ENCODE measurements at regions not wholly inside any gene's neighbourhood (a gene's known extent, or its start where the extent isn't known, plus 50 kb on each side); places are given as distances from the start of the nearest gene placed in this dataset.

GRCh38 chr15:47362118-47362905 lies 355.0 kb upstream of the SEMA6D start:
- Mint-ChIP-seq H3K27me3 (no peaks in the 10 kb centered on the region), H3K9me3 (ENCODE audit: insufficient read depth) (no peaks in the 10 kb centered on the region), H3K4me1 (no peaks in the 10 kb centered on the region), H3K27ac (no peak overlapping the region), H3K4me3 (no peak overlapping the region)
- intact Hi-C loops (cut with micrococcal nuclease), result no loop called here
- ATAC-seq (ENCODE audit: low read depth), result no peak
- peaks cover 0 to 4% (median 0%) of the 10 kb centered on the region in 3 donors for H3K9me3 ChIP-seq (ENCODE audit: control extremely low read depth in 1 of 3, control insufficient read depth in 2 of 3, insufficient read depth in 1 of 3, low read length in 2 of 3)
- no peak for DNase-seq
- H3K27ac ChIP-seq (ENCODE audit: low read length in 2 of 2), result no peak overlapping the region
- H3K36me3 ChIP-seq (replicated peaks in 1 of 2; ENCODE audit: control extremely low read depth in 1 of 2, control insufficient read depth in 1 of 2, extremely low read depth in 1 of 2, insufficient read depth in 2 of 2, low read length in 1 of 2), result no peaks in the 10 kb centered on the region
- TF ChIP-seq EZH2 (IDR thresholded peaks at IDR 0.05; ENCODE audit: borderline replicate concordance, insufficient read depth, low read depth, low read length, poor library complexity, severe bottlenecking), result no peak
- ChIA-PET CTCF (no interaction called here), POLR2A (no interaction called here)
- no peaks in the 10 kb centered on the region for H3K27me3 ChIP-seq (replicated peaks in 1 of 4; ENCODE audit: control extremely low read depth in 1 of 4, control insufficient read depth in 3 of 4, insufficient read depth in 4 of 4, low read length in 3 of 4)
- no peak overlapping the region for H3K9ac ChIP-seq (ENCODE audit: low read length)
- H3K4me2 ChIP-seq (replicated peaks; ENCODE audit: low read depth, low read length, poor library complexity, severe bottlenecking), result no peak overlapping the region
- no peaks in the 10 kb centered on the region for H3K4me1 ChIP-seq (ENCODE audit: control insufficient read depth in 2 of 2, insufficient read depth in 2 of 2, low read length in 2 of 2)
- no peak overlapping the region for H3K4me3 ChIP-seq (ENCODE audit: control extremely low read depth in 1 of 5, extremely low read depth in 1 of 5, insufficient read depth in 1 of 5, low read depth in 2 of 5, low read length in 4 of 5)
- 70% methylated on average over 4 of the region's 8 CpGs for WGBS (ENCODE audit: insufficient coverage)
- no peaks in the 10 kb centered on the region for H3K79me2 ChIP-seq (ENCODE audit: control insufficient read depth, insufficient read depth, low read length)
- H4K20me1 ChIP-seq (ENCODE audit: control insufficient read depth, insufficient read depth, low read length, poor library complexity, severe bottlenecking), result no peaks in the 10 kb centered on the region
- no peak overlapping the region for H2AFZ ChIP-seq (ENCODE audit: insufficient read depth, low read depth, low read length, poor library complexity, severe bottlenecking)

GRCh38 chr15:47363653-47364052 lies 353.7 kb upstream of the SEMA6D start:
- intact Hi-C loops (cut with micrococcal nuclease), result no loop called here
- ChIA-PET POLR2A (no interaction called here), CTCF (no interaction called here)
- H3K36me3 ChIP-seq (replicated peaks in 1 of 2; ENCODE audit: control extremely low read depth in 1 of 2, control insufficient read depth in 1 of 2, extremely low read depth in 1 of 2, insufficient read depth in 2 of 2, low read length in 1 of 2), result no peaks in the 10 kb centered on the region
- no peak overlapping the region for H3K4me2 ChIP-seq (replicated peaks; ENCODE audit: low read depth, low read length, poor library complexity, severe bottlenecking)
- Mint-ChIP-seq H3K27ac (no peak overlapping the region), H3K27me3 (no peaks in the 10 kb centered on the region), H3K9me3 (ENCODE audit: insufficient read depth) (no peaks in the 10 kb centered on the region), H3K4me3 (no peak overlapping the region), H3K4me1 (no peaks in the 10 kb centered on the region)
- TF ChIP-seq CTCF (IDR thresholded peaks at IDR 0.05), result no peak
- TF ChIP-seq EZH2 (IDR thresholded peaks at IDR 0.05; ENCODE audit: borderline replicate concordance, insufficient read depth, low read depth, low read length, poor library complexity, severe bottlenecking), result no peak
- no peaks in the 10 kb centered on the region for H3K4me1 ChIP-seq (ENCODE audit: control insufficient read depth in 2 of 2, insufficient read depth in 2 of 2, low read length in 2 of 2)
- no peak overlapping the region for H2AFZ ChIP-seq (ENCODE audit: insufficient read depth, low read depth, low read length, poor library complexity, severe bottlenecking)
- no peak overlapping the region for H3K4me3 ChIP-seq (ENCODE audit: control extremely low read depth in 1 of 5, extremely low read depth in 1 of 5, insufficient read depth in 1 of 5, low read depth in 2 of 5, low read length in 4 of 5)
- peaks cover 0 to 4% (median 0%) of the 10 kb centered on the region in 3 donors for H3K9me3 ChIP-seq (ENCODE audit: control extremely low read depth in 1 of 3, control insufficient read depth in 2 of 3, insufficient read depth in 1 of 3, low read length in 2 of 3)
- H3K9ac ChIP-seq (ENCODE audit: low read length), result no peak overlapping the region
- no peaks in the 10 kb centered on the region for H3K79me2 ChIP-seq (ENCODE audit: control insufficient read depth, insufficient read depth, low read length)
- no peak overlapping the region for H3K27ac ChIP-seq (ENCODE audit: low read length in 2 of 2)
- ATAC-seq (ENCODE audit: low read depth), result no peak
- H4K20me1 ChIP-seq (ENCODE audit: control insufficient read depth, insufficient read depth, low read length, poor library complexity, severe bottlenecking), result no peaks in the 10 kb centered on the region
- H3K27me3 ChIP-seq (replicated peaks in 1 of 4; ENCODE audit: control extremely low read depth in 1 of 4, control insufficient read depth in 3 of 4, insufficient read depth in 4 of 4, low read length in 3 of 4), result no peaks in the 10 kb centered on the region
- WGBS (ENCODE audit: insufficient coverage), result no CpG with 5 or more reads among the region's 5 CpGs
- DNase-seq, result no peak

All from B cell (primary cell).